ENCODE measurements at regions not wholly inside any gene's neighbourhood (a gene's known extent, or its start where the extent isn't known, plus 50 kb on each side); places are given as distances from the start of the nearest gene placed in this dataset.
"Not testable (repeated sequence)": the region's sequence is repeated elsewhere in the genome, so short reads cannot be mapped to it uniquely, and the experiment has no call there.

DNA sequence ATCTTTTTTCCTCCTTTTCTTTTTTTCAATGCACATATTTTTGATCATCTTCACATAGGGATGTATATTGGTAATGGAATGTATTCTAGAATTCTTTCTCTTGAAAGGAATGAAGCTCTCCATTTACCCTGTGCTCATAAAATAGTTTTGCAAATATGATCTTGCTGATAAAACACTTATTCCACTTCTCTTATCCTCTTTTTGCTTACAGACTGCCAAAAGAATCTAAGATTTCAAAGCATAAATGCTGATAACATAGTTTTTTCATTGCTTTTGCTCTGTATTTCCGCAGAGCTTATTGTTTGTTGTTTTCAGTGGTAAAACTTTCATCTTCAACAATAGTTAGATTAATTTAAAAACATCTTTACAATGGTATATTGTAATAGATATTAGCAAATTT, 350.5 kb downstream of the PAX1 start:
- Histone ChIP-seq H3K27me3 (ENCODE audit: control insufficient read depth, insufficient read depth, low read length) (no peaks in the 10 kb centered on the region), H3K4me3 (ENCODE audit: low read depth, low read length) (no peak overlapping the region), H3K4me1 (ENCODE audit: control insufficient read depth, insufficient read depth, low read length) (no peaks in the 10 kb centered on the region), H3K36me3 (ENCODE audit: control insufficient read depth, insufficient read depth, low read length) (no peaks in the 10 kb centered on the region), H3K9me3 (ENCODE audit: control insufficient read depth, insufficient read depth, low read length) (no peaks in the 10 kb centered on the region), H3K9ac (ENCODE audit: low read depth, low read length) (no peak overlapping the region)

DNA sequence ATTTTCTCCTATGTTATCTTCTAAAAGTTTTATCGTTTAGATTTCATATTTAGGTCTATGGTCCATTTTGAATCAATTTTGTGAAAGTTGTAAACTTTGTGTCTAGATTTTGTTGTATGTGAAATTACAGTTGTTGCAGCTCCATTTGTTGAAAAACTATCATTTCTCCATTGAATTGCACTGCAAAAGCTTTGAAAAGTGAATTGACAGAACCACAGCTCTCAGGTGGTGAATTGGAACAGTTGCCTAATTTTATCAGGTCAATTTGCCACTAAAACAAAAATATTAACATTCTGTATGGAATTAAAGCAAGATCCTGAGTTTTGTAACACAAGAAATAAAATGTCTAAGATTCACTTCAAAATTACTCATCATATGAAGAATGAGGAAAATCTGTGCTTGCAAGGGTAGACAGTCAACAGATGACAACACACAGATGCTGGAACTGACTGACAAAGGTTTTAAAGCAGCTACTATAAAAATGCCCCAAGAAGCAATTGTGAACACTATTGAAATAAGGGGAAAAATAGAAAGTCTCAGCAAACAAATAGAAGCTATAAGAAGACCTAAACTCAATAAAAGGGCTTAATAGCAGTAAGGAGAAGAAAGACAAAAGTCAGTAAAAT, 346.7 kb downstream of the PAX1 start:
- H3K9ac ChIP-seq (ENCODE audit: low read depth, low read length) = no peak overlapping the region
- H3K36me3 ChIP-seq (ENCODE audit: control insufficient read depth, insufficient read depth, low read length) = no peaks in the 10 kb centered on the region
- H3K27me3 ChIP-seq (ENCODE audit: control insufficient read depth, insufficient read depth, low read length) = no peaks in the 10 kb centered on the region
- H3K4me3 ChIP-seq (ENCODE audit: low read depth, low read length) = no peak overlapping the region
- no peaks in the 10 kb centered on the region for H3K9me3 ChIP-seq (ENCODE audit: control insufficient read depth, insufficient read depth, low read length)
- H3K4me1 ChIP-seq (ENCODE audit: control insufficient read depth, insufficient read depth, low read length) = no peaks in the 10 kb centered on the region

DNA sequence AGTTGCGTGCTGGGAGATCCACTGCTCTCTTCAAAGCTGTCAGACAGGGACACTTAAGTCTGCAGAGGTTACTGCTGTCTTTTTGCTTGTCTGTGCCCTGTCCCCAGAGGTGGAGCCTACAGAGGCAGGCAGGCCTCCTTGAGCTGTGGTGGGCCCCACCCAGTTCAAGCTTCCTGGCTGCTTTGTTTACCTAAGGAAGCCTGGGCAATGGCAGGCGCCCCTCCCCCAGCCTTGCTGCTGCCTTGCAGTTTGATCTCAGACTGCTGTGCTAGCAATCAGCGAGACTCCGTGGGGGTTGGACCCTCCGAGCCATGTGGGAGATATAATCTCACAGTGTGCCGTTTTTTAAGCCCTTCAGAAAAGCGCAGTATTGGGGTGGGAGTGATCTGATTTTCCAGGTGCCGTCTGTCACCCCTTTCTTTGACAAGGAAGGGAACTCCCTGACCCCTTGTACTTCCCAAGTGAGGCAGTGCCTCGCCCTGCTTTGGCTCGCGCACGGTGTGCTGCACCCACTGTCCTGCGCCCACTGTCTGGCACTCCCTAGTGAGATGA, 340.6 kb downstream of the PAX1 start:
- H3K4me3 ChIP-seq (ENCODE audit: low read depth, low read length); H3K36me3 ChIP-seq (ENCODE audit: control insufficient read depth, insufficient read depth, low read length); H3K9ac ChIP-seq (ENCODE audit: low read depth, low read length); H3K9me3 ChIP-seq (ENCODE audit: control insufficient read depth, insufficient read depth, low read length); H3K27me3 ChIP-seq (ENCODE audit: control insufficient read depth, insufficient read depth, low read length); H3K4me1 ChIP-seq (ENCODE audit: control insufficient read depth, insufficient read depth, low read length): not testable (repeated sequence)

DNA sequence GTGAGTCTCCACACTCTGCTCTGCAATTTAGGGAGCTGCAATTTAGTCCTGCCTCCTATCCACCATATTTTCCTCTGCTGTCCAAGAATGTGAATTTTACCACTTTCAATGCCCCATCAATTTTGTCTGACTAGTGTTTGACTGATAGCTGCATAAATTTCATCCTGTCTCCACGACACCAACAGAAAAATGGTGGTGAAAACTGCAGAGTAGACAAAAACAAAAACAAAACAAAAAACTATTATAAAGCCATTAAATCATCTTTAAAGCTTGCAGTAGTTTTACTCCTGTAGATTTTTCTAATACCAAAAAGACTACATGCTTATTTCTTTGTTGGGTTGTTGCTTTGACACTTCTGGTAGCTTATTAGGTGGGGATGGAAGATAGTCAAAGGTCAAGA, 322.0 kb downstream of the PAX1 start:
- Histone ChIP-seq H3K9ac (ENCODE audit: low read depth, low read length) (no peak overlapping the region), H3K4me1 (ENCODE audit: control insufficient read depth, insufficient read depth, low read length) (no peaks in the 10 kb centered on the region), H3K36me3 (ENCODE audit: control insufficient read depth, insufficient read depth, low read length) (no peaks in the 10 kb centered on the region)

DNA sequence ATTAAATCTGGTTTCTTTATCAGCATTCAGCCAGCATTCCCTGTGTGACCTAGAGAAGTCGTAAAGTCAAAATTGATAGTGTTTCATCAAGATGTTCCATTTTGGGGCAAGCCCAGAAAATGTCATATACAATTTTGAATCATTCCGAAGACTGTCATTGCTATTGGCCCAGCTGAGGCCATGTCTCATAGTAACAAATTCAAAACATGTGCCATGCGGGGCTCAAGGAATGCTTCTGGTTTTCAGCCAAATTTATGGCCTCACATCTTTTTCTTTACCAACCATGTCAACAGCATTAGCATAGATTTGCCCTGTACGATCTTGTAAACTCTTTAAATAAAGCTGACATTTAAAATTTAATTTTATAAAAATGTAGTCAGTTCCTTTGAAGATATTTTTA, 314.7 kb downstream of the PAX1 start:
- Histone ChIP-seq H3K9ac (ENCODE audit: low read depth, low read length) (no peak overlapping the region), H3K36me3 (ENCODE audit: control insufficient read depth, insufficient read depth, low read length) (no peaks in the 10 kb centered on the region), H3K9me3 (ENCODE audit: control insufficient read depth, insufficient read depth, low read length) (no peaks in the 10 kb centered on the region), H3K27me3 (ENCODE audit: control insufficient read depth, insufficient read depth, low read length) (no peaks in the 10 kb centered on the region), H3K4me1 (ENCODE audit: control insufficient read depth, insufficient read depth, low read length) (no peaks in the 10 kb centered on the region), H3K4me3 (ENCODE audit: low read depth, low read length) (no peak overlapping the region)

More for the DNA sequence above, 322.0 kb downstream of the PAX1 start:
- H3K4me3 ChIP-seq (ENCODE audit: low read depth, low read length) = no peak overlapping the region
- no peaks in the 10 kb centered on the region for H3K9me3 ChIP-seq (ENCODE audit: control insufficient read depth, insufficient read depth, low read length)
- no peaks in the 10 kb centered on the region for H3K27me3 ChIP-seq (ENCODE audit: control insufficient read depth, insufficient read depth, low read length)

DNA sequence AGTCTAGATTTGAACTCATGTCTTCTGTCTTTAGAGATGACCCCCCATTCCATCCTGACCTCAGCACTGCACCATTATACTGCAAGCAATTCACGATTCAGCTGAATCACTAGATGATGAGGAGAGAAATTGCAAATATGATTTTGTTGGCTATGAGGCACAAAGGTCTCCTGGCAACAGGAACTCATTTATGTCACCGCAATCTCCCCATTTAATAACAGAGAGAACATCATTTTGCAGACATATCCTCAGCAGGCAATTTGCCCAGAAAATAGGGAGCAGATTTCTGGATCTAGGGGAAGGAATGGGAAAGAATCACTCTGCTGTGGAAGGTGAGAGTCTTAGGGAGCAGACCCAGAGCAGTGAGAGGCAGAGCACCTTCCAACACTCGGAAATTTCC, 303.0 kb downstream of the PAX1 start:
- Histone ChIP-seq H3K4me1 (ENCODE audit: control insufficient read depth, insufficient read depth, low read length) (no peaks in the 10 kb centered on the region), H3K9me3 (ENCODE audit: control insufficient read depth, insufficient read depth, low read length) (no peaks in the 10 kb centered on the region), H3K9ac (ENCODE audit: low read depth, low read length) (no peak overlapping the region), H3K27me3 (ENCODE audit: control insufficient read depth, insufficient read depth, low read length) (no peaks in the 10 kb centered on the region), H3K36me3 (ENCODE audit: control insufficient read depth, insufficient read depth, low read length) (no peaks in the 10 kb centered on the region), H3K4me3 (ENCODE audit: low read depth, low read length) (no peak overlapping the region)

DNA sequence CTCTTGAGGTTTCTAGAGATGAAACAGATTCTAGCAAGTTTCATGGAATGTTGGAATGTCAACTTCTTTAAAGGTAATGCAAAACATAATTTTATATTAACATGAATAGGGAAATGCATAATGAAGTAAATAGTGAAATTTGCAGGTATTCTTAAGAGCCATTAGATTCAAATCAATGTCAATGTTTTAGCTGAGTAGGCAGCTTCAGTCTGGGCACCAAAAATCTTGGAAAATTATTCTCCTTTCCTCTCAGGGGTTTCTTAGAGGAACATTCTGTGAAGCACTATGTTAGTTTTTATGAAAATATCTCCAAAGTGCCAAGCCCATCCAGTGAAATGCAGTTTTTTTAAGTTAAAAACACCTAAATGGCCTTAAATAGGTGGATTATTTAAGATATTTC, 300.8 kb downstream of the PAX1 start:
- no peaks in the 10 kb centered on the region for H3K27me3 ChIP-seq (ENCODE audit: control insufficient read depth, insufficient read depth, low read length)
- no peaks in the 10 kb centered on the region for H3K4me1 ChIP-seq (ENCODE audit: control insufficient read depth, insufficient read depth, low read length)
- H3K36me3 ChIP-seq (ENCODE audit: control insufficient read depth, insufficient read depth, low read length) = no peaks in the 10 kb centered on the region
- no peak overlapping the region for H3K9ac ChIP-seq (ENCODE audit: low read depth, low read length)
- H3K9me3 ChIP-seq (ENCODE audit: control insufficient read depth, insufficient read depth, low read length) = no peaks in the 10 kb centered on the region
- H3K4me3 ChIP-seq (ENCODE audit: low read depth, low read length) = no peak overlapping the region

DNA sequence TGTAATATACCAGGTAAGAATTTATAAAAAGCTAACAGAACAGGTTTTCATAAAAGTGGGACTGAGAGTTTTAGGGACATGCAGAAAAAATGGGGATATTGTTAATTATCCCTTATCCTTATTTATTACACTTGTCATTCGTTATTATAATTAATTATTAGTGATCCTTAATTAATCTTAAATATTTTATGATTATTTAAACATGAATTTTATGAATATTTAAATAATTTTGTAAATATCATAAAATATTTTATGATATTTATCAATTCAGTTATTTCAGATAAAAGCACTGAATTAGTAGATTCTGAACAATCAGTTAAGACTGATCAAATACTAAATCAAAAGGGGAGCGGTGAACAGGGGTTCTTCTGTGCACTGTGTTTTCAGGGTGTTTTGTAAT, 300.1 kb downstream of the PAX1 start:
- no peaks in the 10 kb centered on the region for H3K9me3 ChIP-seq (ENCODE audit: control insufficient read depth, insufficient read depth, low read length)
- no peak overlapping the region for H3K9ac ChIP-seq (ENCODE audit: low read depth, low read length)
- H3K4me3 ChIP-seq (ENCODE audit: low read depth, low read length) = no peak overlapping the region
- H3K4me1 ChIP-seq (ENCODE audit: control insufficient read depth, insufficient read depth, low read length) = no peaks in the 10 kb centered on the region
- no peaks in the 10 kb centered on the region for H3K36me3 ChIP-seq (ENCODE audit: control insufficient read depth, insufficient read depth, low read length)
- H3K27me3 ChIP-seq (ENCODE audit: control insufficient read depth, insufficient read depth, low read length) = no peaks in the 10 kb centered on the region

DNA sequence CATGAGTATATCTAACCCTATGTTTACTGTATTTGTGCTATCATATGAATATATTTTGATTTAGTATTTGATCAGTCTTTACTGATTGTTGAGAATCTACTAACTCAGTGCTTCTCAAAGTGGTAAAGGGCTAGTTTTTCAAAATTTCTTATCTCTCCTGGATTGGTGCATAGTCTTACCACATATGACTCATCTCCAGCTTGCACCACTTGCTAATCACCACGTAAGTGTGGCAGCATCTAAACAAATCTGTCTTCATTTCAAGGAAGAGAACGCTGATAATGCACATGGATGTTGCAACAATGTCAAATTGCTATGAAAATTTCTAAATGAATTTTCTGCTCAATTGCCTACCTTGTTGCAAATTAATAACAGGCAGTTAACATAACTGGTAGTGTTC, 299.5 kb downstream of the PAX1 start:
- H3K4me3 ChIP-seq (ENCODE audit: low read depth, low read length) = no peak overlapping the region
- no peak overlapping the region for H3K9ac ChIP-seq (ENCODE audit: low read depth, low read length)
- H3K27me3 ChIP-seq (ENCODE audit: control insufficient read depth, insufficient read depth, low read length) = no peaks in the 10 kb centered on the region
- no peaks in the 10 kb centered on the region for H3K9me3 ChIP-seq (ENCODE audit: control insufficient read depth, insufficient read depth, low read length)
- no peaks in the 10 kb centered on the region for H3K36me3 ChIP-seq (ENCODE audit: control insufficient read depth, insufficient read depth, low read length)
- H3K4me1 ChIP-seq (ENCODE audit: control insufficient read depth, insufficient read depth, low read length) = no peaks in the 10 kb centered on the region

DNA sequence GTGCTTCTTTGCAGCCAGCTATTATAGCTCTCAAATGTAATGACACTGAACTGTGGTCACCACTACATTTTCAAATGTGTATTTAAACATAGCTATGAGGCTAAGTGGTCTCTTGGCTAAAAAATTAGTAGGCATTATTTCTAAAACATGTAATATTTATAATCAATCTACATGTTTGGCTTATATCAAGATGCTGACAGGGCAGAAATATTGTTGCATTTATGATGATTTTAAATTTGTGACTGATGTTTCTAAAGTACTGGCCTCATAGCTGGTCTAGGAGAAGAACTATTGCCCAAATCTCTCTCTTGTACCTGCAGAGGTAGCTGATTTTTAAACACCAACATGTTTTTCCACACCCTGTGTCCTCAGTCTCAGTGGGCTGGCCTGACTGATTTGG, 298.2 kb downstream of the PAX1 start:
- H3K4me3 ChIP-seq (ENCODE audit: low read depth, low read length) = no peak overlapping the region
- no peaks in the 10 kb centered on the region for H3K36me3 ChIP-seq (ENCODE audit: control insufficient read depth, insufficient read depth, low read length)
- H3K4me1 ChIP-seq (ENCODE audit: control insufficient read depth, insufficient read depth, low read length) = no peaks in the 10 kb centered on the region
- no peaks in the 10 kb centered on the region for H3K9me3 ChIP-seq (ENCODE audit: control insufficient read depth, insufficient read depth, low read length)
- no peaks in the 10 kb centered on the region for H3K27me3 ChIP-seq (ENCODE audit: control insufficient read depth, insufficient read depth, low read length)
- no peak overlapping the region for H3K9ac ChIP-seq (ENCODE audit: low read depth, low read length)

DNA sequence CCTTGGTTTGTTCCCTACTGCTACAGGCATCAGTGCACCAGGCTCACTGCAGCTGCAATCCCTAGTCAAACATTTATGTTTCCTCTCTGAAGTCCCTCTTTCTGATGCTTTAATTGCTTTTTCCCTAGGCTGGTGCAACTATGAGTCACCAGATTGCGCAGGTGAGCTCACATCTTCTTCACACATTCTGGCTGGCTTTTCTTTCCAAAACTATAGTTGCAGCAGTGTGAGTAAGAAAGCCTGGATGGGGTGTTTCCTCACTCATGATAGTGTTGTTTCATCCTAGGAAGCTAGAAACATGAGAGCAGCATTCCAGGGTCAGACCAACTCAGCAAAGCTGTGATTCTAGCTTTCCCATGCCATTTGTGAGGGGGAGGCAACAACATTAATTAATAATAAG, 296.4 kb downstream of the PAX1 start:
- Histone ChIP-seq H3K36me3 (ENCODE audit: control insufficient read depth, insufficient read depth, low read length) (no peaks in the 10 kb centered on the region), H3K27me3 (ENCODE audit: control insufficient read depth, insufficient read depth, low read length) (no peaks in the 10 kb centered on the region), H3K4me1 (ENCODE audit: control insufficient read depth, insufficient read depth, low read length) (no peaks in the 10 kb centered on the region), H3K9me3 (ENCODE audit: control insufficient read depth, insufficient read depth, low read length) (no peaks in the 10 kb centered on the region), H3K4me3 (ENCODE audit: low read depth, low read length) (no peak overlapping the region), H3K9ac (ENCODE audit: low read depth, low read length) (no peak overlapping the region)

DNA sequence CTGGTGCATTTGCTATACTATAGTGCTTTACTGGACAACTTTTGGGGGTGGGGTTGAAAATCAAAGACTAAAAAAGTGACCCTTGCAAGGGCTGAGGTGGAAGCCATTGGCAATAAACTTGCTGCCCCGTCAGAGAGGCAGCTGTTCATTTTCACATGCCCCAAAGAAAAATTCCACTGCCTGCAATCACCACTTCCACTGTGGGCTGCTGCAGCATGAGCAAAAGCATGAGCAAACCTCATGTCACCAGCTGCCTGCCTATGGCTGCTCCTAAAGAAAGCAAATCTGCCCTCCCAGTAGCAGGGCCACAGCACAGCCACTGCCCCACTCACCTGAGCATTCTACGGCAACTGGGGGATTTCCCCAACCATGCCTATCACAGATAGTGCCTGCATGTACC, 290.0 kb downstream of the PAX1 start:
- H3K4me3 ChIP-seq (ENCODE audit: low read depth, low read length) = no peak overlapping the region
- no peaks in the 10 kb centered on the region for H3K27me3 ChIP-seq (ENCODE audit: control insufficient read depth, insufficient read depth, low read length)
- H3K36me3 ChIP-seq (ENCODE audit: control insufficient read depth, insufficient read depth, low read length) = no peaks in the 10 kb centered on the region
- no peaks in the 10 kb centered on the region for H3K9me3 ChIP-seq (ENCODE audit: control insufficient read depth, insufficient read depth, low read length)
- no peaks in the 10 kb centered on the region for H3K4me1 ChIP-seq (ENCODE audit: control insufficient read depth, insufficient read depth, low read length)
- no peak overlapping the region for H3K9ac ChIP-seq (ENCODE audit: low read depth, low read length)

Data from iPS-15b (cell line).